ENCODE measurements at regions not wholly inside any gene's neighbourhood (a gene's known extent, or its start where the extent isn't known, plus 50 kb on each side); places are given as distances from the start of the nearest gene placed in this dataset.
"Not testable (repeated sequence)": the region's sequence is repeated elsewhere in the genome, so short reads cannot be mapped to it uniquely, and the experiment has no call there.

DNA sequence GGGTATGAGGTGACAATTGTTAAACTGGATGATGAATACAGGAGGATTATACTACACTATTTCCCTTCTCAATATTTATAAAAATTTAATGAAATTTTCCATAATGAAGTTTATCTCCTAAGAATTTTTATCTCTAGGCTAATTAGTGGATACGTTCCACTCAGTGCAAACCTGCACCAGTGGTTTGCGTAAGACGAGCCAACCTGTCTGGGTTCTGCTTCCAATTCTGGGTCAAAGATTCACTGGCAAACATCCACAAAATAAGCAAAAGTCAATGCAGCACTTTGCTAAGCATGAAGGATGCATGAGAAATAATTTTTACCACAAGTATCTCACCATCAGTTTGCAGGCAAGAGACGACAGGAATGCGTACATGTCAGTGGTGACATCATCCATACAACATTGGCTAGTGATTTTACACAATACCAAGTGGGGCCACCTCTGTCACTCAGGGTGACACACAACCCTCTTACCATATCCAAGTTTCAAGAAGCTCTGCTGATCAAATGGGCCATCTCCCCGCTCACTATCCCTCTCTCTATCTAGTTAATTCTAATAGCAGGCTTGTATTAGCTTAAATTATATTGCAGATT is 51.7 kb downstream of the FAM50B start:
- no peak for DNase-seq

GRCh38 chr6:3902871-3903648 is 53.9 kb downstream of the FAM50B start:
- peak; percentile 65 to 75 for DNase-seq

DNA sequence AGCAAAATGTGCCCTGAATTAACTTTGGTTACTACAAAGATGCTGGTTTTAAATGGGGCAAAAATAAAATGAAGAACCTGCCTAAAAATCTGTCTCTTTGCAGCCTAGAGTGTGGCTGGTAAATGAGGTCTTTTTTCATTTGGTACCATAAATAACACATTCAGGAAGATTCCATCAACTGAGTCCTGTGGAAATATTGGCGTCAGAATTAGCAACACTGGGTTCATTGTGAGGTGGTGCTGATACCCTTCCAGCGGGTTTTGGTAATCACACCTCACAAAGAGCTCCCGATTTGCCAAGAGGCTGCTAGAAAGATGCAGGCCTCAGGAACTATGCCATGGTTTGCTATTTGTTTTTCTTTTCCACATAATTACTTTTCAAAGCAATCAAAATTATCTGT is 55.3 kb downstream of the FAM50B start:
- DNase-seq = no peak

DNA sequence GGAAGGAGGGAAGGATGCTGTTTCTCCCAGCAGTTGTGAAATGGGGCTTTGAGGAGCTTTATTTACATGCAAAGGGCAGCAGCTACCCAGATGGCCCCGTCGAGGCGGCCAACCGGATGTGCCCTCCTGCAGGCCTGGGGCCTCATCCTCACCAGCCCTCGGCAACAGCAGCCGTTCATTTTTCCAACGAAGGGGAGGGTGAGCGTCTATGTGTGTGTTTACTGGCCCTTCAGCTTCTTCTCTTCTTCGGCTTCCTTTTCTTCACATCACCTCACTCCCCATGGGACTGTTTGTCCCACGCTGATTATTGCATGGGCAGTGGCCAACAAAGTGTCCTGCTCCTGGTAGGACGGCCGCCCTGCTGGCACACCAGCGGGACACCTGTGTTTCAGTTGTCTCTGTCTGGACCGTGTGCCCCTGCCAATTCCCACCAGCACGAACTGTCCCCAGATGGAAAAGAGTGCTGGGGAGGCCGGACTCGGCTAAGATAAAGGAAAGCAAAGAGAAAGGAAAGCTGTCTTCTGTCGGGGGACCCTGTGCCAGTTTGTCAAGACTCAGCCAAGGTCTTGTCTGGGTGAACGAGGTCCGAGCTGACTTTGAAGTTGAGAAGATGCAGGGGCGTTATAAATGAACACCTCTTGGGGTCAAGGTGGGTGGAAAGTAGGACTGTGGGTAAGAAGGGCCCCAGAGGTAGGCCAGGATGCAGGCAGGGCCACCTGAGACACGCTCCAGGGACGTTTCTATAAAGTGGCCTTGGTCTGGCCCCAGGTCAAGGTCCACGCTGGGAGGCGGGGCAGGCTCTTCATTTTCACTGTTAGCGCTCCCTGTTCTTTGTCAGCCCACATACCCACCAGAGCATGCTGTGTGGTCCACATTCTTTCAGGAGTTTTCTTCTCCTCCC is 57.0 kb downstream of the FAM50B start:
- no peak for DNase-seq

DNA sequence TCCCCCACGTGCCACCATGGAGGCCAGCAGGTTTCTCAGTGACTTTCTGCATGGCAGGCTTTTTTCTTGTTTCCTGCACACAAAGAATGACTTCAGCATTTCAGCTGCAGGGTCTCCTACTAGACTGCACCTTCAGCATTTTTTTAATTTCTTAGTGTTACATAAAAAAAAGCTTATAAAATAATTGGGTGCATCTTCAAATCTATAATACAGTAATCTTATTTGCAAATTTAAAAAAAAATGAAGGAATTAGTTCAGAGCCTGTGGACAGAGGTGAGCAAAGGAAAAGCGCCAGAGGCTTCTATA is 57.6 kb downstream of the FAM50B start:
- no peak for DNase-seq

DNA sequence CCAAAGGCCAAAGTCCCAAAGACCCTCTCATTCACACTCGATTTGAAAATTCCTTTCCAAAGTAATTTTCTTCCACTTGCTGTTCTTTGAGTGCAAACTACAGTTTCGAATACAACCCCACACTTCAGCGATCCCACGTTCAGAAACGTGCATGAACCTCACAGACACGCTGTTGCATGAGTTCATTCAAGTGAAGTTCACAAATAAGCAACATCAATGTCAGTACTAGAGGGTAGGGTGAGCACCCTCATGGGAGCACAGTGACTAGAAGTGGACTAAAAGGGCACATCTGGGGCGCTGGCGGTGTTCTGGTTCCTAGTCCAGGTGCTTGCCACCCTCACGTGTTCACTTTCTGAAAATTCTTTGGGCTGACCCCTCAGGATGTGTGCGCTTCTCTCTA is 59.0 kb downstream of the FAM50B start:
- no peak for DNase-seq

DNA sequence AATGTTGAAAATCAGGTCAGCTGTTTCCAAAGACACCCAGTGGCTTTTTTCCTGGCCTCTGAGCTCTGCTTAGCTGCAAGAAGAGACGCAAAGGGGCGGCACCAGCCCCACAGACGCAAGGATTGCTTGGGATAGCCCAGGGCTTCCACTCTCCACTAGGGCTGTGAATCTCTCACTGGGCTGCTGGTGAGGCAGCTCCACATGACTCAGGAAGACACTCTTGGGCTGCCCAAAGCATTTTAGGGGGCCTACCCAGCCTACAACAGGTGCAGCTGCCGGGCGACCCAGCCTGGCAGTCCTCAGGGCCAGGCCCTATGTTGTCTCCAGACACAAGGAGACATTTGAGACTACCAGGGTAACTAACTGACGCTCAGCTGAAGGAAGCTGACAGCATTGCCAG is 59.8 kb downstream of the FAM50B start:
- DNase-seq = no peak

GRCh38 chr6:3910106-3910663 is 61.0 kb downstream of the FAM50B start:
- DNase-seq = no peak

GRCh38 chr6:3911130-3911529 is 62.0 kb downstream of the FAM50B start:
- DNase-seq = no peak

DNA sequence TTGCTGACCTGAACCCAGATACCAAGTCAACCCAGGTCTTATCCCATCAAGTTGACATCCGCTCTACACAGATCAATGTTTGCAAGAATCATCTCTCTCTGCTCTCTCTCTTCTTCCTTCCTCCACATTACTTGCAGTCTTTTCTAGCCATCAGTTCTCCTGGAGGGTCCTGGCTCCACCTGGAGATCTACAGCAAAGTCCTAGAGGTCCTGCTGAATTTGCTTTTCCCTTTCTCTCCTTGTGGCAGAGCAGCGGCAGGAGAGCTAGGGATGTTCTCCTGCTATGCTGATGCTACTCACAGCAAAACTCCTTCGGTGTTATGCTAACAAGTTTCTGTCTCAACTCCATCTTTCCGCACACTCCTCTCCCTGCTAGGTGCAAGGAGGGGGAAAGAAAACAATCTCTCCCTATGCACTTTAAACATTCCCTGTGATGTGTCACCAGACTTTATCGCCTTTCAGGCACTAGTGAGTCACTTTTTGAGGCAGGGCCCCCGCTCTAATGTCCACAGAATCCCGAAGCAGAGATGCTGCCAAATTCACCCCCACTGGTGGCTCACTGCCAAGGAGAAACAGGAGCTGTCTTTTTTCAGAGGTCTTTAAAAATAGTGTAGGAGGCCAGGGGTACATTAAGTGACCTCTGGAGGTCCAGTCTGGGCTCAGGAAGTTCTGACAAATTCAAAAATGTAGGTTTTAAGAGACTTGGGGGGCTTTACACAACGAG is 62.6 kb downstream of the FAM50B start:
- DNase-seq = no peak

DNA sequence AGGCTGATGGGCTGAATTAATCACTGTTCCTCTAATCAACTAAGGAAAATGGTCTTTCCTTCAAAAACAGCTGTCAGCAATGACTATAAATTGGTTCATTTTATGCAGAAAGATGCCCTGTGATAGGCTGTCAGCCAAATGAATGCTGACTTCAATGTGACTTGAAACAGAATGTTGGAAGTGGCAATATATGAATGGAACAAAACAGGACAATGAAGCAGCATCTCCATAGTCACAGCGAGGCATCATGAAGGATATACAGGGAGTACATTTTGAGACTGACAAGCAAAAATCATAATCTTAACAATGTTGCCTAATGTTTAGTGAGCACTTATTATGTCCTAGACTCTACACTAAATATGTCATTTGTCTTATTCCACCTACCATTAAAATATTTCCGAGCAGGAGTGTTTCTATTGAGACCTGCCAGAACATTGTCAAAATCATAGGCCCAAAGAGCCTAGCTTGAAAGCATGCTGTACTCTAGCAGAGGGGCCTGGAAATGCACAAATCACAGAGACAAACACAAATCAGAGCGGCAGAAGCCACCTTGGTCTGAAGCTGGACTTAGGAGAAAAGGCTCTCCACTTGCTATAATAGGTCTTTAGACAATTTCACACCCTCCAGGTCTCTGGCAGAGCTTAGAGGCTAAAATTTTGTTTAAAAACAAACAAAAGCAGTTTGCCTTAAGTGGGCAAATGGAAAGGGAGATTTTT is 63.3 kb downstream of the FAM50B start:
- DNase-seq = no peak

DNA sequence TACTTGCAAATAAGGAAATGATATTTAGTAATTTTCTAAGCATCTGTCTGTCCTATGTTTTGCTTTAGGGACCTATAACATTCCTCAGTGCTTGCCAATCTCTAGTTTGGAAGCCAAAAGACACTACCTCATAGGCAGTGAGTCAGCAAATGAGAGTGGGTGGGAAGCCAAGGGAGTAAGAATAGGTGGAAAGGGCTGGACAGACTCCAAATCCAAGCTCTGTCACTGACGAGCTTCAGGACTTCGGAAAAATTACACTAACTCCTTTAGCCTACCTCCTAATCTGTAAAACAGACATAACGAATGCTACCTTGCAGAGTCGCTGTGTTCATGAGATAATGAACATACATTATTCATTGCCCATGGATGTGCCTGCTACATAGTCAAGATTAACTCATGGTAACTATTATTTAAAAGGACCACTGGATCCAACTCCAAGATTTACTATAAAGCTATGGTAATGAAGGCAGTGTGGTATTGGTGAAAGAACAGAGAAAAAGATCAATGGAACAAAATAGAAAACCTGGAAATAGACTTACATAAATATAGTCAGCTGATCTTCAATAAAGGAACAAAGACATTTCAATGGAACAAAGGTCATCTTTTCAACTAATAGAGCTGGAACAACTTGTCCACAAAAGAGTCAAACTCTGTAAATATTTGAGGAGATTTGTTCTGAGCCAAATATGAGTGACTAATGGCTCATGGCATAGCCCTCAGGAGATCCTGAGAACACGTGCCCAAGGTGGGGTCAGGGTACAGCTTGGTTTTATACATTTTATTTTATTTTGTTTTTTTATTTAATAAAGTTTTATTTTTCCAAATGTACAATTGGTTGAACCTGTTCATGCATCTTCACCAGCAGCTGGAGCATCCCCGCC is 64.1 kb downstream of the FAM50B start:
- DNase-seq = no peak

DNA sequence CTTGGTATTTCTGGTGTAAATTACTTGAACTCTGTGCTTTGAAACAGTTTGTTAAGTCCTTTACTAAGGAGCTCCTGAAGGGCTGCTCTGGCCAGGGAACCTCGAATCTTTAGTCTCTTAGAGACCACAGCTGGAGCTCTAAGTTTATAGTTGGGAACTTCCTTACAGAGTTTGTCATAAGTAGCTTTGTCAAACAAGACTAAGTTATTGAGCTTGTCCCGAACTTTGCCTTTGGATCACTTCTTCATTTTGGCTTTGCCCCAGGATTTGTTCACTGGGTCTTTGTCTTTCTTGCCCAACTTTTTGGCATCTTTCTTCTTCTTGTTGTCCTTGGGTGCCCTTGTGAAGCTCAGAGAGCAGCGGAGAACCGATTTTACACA is 64.8 kb downstream of the FAM50B start:
- peak in 1 of 2 donors; percentile 1 for DNase-seq

DNA sequence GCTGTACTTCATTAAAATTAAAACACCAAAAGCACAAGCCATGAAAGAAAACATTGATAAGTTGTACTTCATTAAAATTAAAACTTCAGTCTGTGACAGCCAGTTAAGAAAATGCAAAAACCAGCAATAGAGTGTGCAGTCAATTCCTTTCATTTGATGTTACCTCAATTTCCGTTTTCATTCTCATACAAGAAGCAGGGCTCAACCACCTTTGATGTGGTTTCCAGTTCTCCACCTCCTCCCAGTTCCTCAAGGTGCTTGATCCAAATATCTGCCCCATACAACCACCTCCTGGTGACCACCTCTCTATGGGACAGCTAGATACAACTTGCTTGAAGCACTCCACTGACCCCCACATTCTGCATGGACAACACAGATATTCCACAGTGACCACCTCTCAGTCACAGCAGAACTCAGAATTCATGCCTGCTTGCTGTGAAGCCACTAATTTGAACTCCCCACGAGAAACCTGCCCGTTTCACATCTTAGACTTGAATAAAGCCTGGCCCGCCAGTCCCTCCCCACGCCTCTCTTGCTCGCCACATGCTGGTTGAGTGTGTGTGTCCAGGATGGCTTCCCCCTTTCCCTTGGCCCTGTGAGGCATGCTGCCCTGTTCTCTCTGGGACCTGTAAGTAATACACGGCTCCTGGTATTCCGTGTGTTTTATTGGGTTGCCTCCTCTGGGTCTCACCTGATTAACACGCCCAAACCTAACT is 66.1 kb downstream of the FAM50B start:
- DNase-seq = no peak

GRCh38 chr6:3916211-3916610 is 67.0 kb downstream of the FAM50B start:
- no peak for DNase-seq

DNA sequence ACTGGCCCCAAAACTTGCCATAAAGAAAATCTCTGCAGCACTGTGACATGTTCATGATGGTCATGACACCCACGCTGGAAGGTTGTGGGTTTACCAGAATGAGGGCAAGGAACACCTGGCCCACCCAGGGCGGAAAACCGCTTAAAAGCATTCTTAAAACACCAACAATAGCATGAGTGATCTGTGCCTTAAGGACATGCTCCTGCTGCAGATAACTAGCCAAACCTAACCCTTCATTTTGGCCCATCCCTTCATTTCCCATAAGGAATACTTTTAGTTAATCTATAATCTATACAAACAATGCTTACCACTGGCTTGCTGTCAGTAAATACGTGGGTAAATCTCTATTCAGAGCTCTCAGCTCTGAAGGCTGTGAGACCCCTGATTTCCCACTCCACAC is 67.6 kb downstream of the FAM50B start:
- DNase-seq = not testable (repeated sequence)

- no peak for DNase-seq
Observed at GRCh38 chr6:3918469-3918868, 69.3 kb downstream of the FAM50B start.

DNA sequence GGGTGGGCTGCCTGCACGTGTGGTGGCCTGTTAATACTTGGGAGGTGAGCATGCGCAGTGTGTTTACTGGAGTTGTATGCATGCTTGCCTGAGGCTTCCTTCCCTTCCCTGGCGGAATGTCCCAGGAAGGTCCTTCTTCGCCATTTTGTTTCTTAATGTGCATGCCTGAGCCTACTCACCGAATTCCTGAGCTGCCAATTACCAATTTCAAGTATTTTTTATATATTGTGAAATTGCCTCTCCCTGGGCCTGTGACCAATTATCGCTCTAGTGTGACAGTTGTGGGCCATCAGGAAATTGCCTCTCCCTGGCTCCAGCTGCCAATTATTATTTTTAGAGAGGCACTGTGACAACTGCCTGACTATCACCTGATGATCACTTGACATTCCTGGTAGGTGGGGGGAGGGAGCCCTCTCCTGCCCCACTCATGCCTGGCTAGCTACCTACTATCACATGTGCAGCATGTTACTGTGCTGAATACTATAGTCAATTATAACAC is 70.0 kb downstream of the FAM50B start:
- DNase-seq = no peak

GRCh38 chr6:3919849-3920248 is 70.7 kb downstream of the FAM50B start:
- DNase-seq = no peak

GRCh38 chr6:3920321-3920720 is 71.1 kb downstream of the FAM50B start:
- no peak for DNase-seq
